HEK293 (cell line): ENCODE measurements at regions not wholly inside any gene's neighbourhood (a gene's known extent, or its start where the extent isn't known, plus 50 kb on each side); places are given as distances from the start of the nearest gene placed in this dataset.

ENCODE experiments used
- CTCF ChIA-PET: fragments of 350-600 bp; formaldehyde crosslinking; extraction: SDS; loops from one replicate; lab custom pipeline; 2021; ENCODE audit warnings: antibody characterized with exemption; lab: Yijun Ruan, JAX
- POLR2A ChIA-PET: fragments of 300-600 bp; formaldehyde crosslinking; extraction: SDS; loops from one replicate; lab custom pipeline; 2020; ENCODE audit warnings: antibody characterized with exemption, inconsistent platforms; lab: Yijun Ruan, JAX
- H3K27ac ChIP-seq: fragments of 200-500 bp; sonication (Bioruptor generic); 2 replicates; pipeline ENCODE4 v1.5.1; 2014; ENCODE audit warnings: low read depth, low read length, control low read depth, inconsistent platforms; ENCODE audit errors: extremely low read depth
- H3K36me3 ChIP-seq, 2 experiments: fragments of 200-500 bp in 1 of 2; sonication (Bioruptor generic) in 1 of 2; 1 replicate in 1 of 2; 2 replicates in 1 of 2; pipeline ENCODE4 v1.5.1; 2014 to 2017; ENCODE audit warnings: inconsistent platforms in 2 of 2, low read length in 2 of 2; ENCODE audit not compliant: control insufficient read depth in 2 of 2, insufficient read depth in 1 of 2
- H3K4me1 ChIP-seq: fragments of 200-500 bp; sonication (Bioruptor generic); 2 replicates; pipeline ENCODE4 v1.5.1; 2014; ENCODE audit warnings: mild to moderate bottlenecking, low read length, inconsistent platforms; ENCODE audit not compliant: control insufficient read depth, insufficient read depth
- H3K4me3 ChIP-seq: 2 replicates; pipeline ENCODE4 v1.5.1; 2011; ENCODE audit warnings: low read depth, mild to moderate bottlenecking, control low read depth, low read length, moderate library complexity
- H3K9me3 ChIP-seq: fragments of 200-500 bp; sonication (Bioruptor generic); 2 replicates; pipeline ENCODE4 v1.5.1; 2014; ENCODE audit warnings: low read depth, low read length, inconsistent platforms; ENCODE audit not compliant: control insufficient read depth, insufficient read depth
- EGR2 ChIP-seq: fragments of 450-650 bp; formaldehyde crosslinking; IDR thresholded peaks from 2 replicates; pipeline ENCODE4 v1.5.1; 2016; ENCODE audit warnings: low read depth, missing biosample characterization, missing genetic modification characterization
- GLIS2 ChIP-seq: fragments of 450-650 bp; formaldehyde crosslinking; IDR thresholded peaks from 2 replicates; pipeline ENCODE4 v1.5.1; 2016; ENCODE audit warnings: missing biosample characterization, missing genetic modification characterization
- HOXD13 ChIP-seq: sonication (generic); formaldehyde crosslinking; IDR thresholded peaks from 2 replicates; pipeline ENCODE4 v1.8.0; 2022; ENCODE audit warnings: missing genetic modification reagents, borderline replicate concordance
- SCRT1 ChIP-seq: fragments of 450-650 bp; formaldehyde crosslinking; IDR thresholded peaks from 2 replicates; pipeline ENCODE4 v1.5.1; 2016; ENCODE audit warnings: missing biosample characterization, missing genetic modification characterization, borderline replicate concordance
- YY2 ChIP-seq: fragments of 450-650 bp; formaldehyde crosslinking; IDR thresholded peaks from 2 replicates; pipeline ENCODE4 v1.5.1; 2016; ENCODE audit warnings: missing biosample characterization, missing genetic modification characterization
- ZFP69B ChIP-seq: fragments of 450-650 bp; formaldehyde crosslinking; IDR thresholded peaks from 2 replicates; pipeline ENCODE4 v1.5.1; 2016; ENCODE audit warnings: missing biosample characterization, missing genetic modification characterization
- ZNF140 ChIP-seq: fragments of 450-650 bp; formaldehyde crosslinking; IDR thresholded peaks from 2 replicates; pipeline ENCODE4 v1.5.1; 2016; ENCODE audit warnings: missing biosample characterization, missing genetic modification characterization
- ZNF155 ChIP-seq: fragments of 450-650 bp; formaldehyde crosslinking; IDR thresholded peaks from 2 replicates; pipeline ENCODE4 v1.5.1; 2016; ENCODE audit warnings: missing biosample characterization, missing genetic modification characterization
- ZNF157 ChIP-seq: fragments of 450-650 bp; formaldehyde crosslinking; IDR thresholded peaks from 2 replicates; pipeline ENCODE4 v1.5.1; 2016; ENCODE audit warnings: missing biosample characterization, missing genetic modification characterization
- ZNF2 ChIP-seq: fragments of 450-650 bp; formaldehyde crosslinking; IDR thresholded peaks from 2 replicates; pipeline ENCODE4 v1.5.1; 2016; ENCODE audit warnings: missing biosample characterization, missing genetic modification characterization
- ZNF214 ChIP-seq: fragments of 450-650 bp; formaldehyde crosslinking; IDR thresholded peaks from 2 replicates; pipeline ENCODE4 v1.5.1; 2017; ENCODE audit warnings: missing biosample characterization, mild to moderate bottlenecking, missing genetic modification characterization, borderline replicate concordance
- ZNF24 ChIP-seq: fragments of 450-650 bp; formaldehyde crosslinking; IDR thresholded peaks from 2 replicates; pipeline ENCODE4 v1.5.1; 2016; ENCODE audit warnings: missing biosample characterization, missing genetic modification characterization
- ZNF510 ChIP-seq: fragments of 450-650 bp; formaldehyde crosslinking; IDR thresholded peaks from 2 replicates; pipeline ENCODE4 v1.5.1; 2018; ENCODE audit warnings: mild to moderate bottlenecking, missing genetic modification characterization, missing biosample characterization; ENCODE audit not compliant: insufficient replicate concordance
- ZNF544 ChIP-seq: fragments of 450-650 bp; formaldehyde crosslinking; IDR thresholded peaks from 2 replicates; pipeline ENCODE4 v1.5.0; 2017; ENCODE audit warnings: missing biosample characterization, missing genetic modification characterization
- ZNF561 ChIP-seq: fragments of 450-650 bp; IDR thresholded peaks from 2 replicates; pipeline ENCODE4 v1.5.1; 2018; ENCODE audit warnings: missing biosample characterization, missing genetic modification characterization, borderline replicate concordance
- ZNF621 ChIP-seq: fragments of 450-650 bp; formaldehyde crosslinking; IDR thresholded peaks from 2 replicates; pipeline ENCODE4 v1.5.1; 2017; ENCODE audit warnings: missing biosample characterization, missing genetic modification characterization
- ZNF626 ChIP-seq: fragments of 450-650 bp; sonication (Bioruptor Pico); formaldehyde crosslinking; IDR thresholded peaks from 2 replicates; pipeline ENCODE4 v1.5.1; 2018; ENCODE audit warnings: missing biosample characterization, missing genetic modification characterization, inconsistent platforms
- ZNF707 ChIP-seq: fragments of 450-650 bp; formaldehyde crosslinking; IDR thresholded peaks from 2 replicates; pipeline ENCODE4 v1.5.1; 2016; ENCODE audit warnings: missing biosample characterization, missing genetic modification characterization
- ZNF785 ChIP-seq: fragments of 450-650 bp; formaldehyde crosslinking; IDR thresholded peaks from 2 replicates; pipeline ENCODE4 v1.5.1; 2016; ENCODE audit warnings: missing biosample characterization, missing genetic modification characterization
- ZSCAN23 ChIP-seq: fragments of 450-650 bp; formaldehyde crosslinking; IDR thresholded peaks from 2 replicates; pipeline ENCODE4 v1.5.1; 2016; ENCODE audit warnings: missing biosample characterization, missing genetic modification characterization
- TF ChIP-seq, protein P1 (sequence below): fragments of 450-650 bp; IDR thresholded peaks from 2 replicates; pipeline ENCODE4 v1.5.1; 2018; ENCODE audit warnings: missing biosample characterization, missing genetic modification characterization
- TF ChIP-seq, protein P2 (sequence below): fragments of 450-650 bp; formaldehyde crosslinking; conservative IDR thresholded peaks from 2 replicates; pipeline ENCODE4 v1.5.1; 2016; ENCODE audit warnings: low read depth, missing biosample characterization, missing genetic modification characterization
- TF ChIP-seq, protein P3 (sequence below): fragments of 450-650 bp; formaldehyde crosslinking; IDR thresholded peaks from 2 replicates; pipeline ENCODE4 v1.5.1; 2016; ENCODE audit warnings: missing biosample characterization, missing genetic modification characterization

DNA sequence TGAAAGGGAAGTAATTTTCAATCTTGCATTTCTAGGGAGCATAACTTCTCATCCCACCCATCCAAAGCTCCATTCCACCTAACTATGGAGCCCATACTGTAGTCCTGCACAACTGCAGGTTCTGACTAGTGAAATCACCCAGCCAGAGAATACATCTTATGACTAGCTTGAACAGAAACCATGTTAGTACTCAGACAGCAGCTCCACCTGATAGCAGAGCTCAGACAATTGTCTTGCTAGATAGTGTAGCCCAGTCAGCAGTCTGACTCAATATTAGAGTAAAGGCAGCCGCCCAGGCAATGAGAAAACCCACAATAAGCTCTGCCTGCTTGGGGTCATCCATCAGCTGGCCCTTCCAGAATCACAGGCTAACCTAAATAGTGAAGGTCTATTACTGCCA is 544.7 kb upstream of the GBE1 start (continued):
- TF ChIP-seq, protein P1, sequence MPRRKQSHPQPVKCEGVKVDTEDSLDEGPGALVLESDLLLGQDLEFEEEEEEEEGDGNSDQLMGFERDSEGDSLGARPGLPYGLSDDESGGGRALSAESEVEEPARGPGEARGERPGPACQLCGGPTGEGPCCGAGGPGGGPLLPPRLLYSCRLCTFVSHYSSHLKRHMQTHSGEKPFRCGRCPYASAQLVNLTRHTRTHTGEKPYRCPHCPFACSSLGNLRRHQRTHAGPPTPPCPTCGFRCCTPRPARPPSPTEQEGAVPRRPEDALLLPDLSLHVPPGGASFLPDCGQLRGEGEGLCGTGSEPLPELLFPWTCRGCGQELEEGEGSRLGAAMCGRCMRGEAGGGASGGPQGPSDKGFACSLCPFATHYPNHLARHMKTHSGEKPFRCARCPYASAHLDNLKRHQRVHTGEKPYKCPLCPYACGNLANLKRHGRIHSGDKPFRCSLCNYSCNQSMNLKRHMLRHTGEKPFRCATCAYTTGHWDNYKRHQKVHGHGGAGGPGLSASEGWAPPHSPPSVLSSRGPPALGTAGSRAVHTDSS (tag by site-specific recombination): no peak
- no peak for TF ChIP-seq ZNF2
- no peak for TF ChIP-seq ZNF510
- TF ChIP-seq ZNF785 (tag by site-specific recombination): no peak
- no peak for TF ChIP-seq HOXD13
- no peak for TF ChIP-seq EGR2 (tag by site-specific recombination)
- TF ChIP-seq ZNF544 (tag by site-specific recombination): no peak
- TF ChIP-seq, protein P2, sequence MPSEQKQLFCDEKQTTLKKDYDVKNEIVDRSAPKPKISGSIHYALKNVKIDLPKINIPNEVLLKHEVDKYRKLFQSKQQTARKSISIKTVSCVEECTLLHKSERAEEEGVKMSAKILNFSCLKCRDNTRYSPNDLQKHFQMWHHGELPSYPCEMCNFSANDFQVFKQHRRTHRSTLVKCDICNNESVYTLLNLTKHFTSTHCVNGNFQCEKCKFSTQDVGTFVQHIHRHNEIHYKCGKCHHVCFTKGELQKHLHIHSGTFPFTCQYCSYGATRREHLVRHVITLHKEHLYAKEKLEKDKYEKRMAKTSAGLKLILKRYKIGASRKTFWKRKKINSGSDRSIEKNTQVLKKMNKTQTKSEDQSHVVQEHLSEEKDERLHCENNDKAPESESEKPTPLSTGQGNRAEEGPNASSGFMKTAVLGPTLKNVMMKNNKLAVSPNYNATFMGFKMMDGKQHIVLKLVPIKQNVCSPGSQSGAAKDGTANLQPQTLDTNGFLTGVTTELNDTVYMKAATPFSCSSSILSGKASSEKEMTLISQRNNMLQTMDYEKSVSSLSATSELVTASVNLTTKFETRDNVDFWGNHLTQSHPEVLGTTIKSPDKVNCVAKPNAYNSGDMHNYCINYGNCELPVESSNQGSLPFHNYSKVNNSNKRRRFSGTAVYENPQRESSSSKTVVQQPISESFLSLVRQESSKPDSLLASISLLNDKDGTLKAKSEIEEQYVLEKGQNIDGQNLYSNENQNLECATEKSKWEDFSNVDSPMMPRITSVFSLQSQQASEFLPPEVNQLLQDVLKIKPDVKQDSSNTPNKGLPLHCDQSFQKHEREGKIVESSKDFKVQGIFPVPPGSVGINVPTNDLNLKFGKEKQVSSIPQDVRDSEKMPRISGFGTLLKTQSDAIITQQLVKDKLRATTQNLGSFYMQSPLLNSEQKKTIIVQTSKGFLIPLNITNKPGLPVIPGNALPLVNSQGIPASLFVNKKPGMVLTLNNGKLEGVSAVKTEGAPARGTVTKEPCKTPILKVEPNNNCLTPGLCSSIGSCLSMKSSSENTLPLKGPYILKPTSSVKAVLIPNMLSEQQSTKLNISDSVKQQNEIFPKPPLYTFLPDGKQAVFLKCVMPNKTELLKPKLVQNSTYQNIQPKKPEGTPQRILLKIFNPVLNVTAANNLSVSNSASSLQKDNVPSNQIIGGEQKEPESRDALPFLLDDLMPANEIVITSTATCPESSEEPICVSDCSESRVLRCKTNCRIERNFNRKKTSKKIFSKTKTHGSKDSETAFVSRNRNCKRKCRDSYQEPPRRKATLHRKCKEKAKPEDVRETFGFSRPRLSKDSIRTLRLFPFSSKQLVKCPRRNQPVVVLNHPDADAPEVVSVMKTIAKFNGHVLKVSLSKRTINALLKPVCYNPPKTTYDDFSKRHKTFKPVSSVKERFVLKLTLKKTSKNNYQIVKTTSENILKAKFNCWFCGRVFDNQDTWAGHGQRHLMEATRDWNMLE (tag by site-specific recombination): no peak
- no peak for TF ChIP-seq ZSCAN23 (tag by site-specific recombination)
- no peak for TF ChIP-seq ZNF626 (tag by site-specific recombination)
- TF ChIP-seq YY2 (tag by site-specific recombination): no peak
- no peak for TF ChIP-seq ZFP69B (tag by site-specific recombination)
- TF ChIP-seq, protein P3, sequence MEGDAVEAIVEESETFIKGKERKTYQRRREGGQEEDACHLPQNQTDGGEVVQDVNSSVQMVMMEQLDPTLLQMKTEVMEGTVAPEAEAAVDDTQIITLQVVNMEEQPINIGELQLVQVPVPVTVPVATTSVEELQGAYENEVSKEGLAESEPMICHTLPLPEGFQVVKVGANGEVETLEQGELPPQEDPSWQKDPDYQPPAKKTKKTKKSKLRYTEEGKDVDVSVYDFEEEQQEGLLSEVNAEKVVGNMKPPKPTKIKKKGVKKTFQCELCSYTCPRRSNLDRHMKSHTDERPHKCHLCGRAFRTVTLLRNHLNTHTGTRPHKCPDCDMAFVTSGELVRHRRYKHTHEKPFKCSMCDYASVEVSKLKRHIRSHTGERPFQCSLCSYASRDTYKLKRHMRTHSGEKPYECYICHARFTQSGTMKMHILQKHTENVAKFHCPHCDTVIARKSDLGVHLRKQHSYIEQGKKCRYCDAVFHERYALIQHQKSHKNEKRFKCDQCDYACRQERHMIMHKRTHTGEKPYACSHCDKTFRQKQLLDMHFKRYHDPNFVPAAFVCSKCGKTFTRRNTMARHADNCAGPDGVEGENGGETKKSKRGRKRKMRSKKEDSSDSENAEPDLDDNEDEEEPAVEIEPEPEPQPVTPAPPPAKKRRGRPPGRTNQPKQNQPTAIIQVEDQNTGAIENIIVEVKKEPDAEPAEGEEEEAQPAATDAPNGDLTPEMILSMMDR (tag by site-specific recombination): no peak
- no peak for TF ChIP-seq SCRT1 (tag by site-specific recombination)
- no peak for TF ChIP-seq ZNF621

DNA sequence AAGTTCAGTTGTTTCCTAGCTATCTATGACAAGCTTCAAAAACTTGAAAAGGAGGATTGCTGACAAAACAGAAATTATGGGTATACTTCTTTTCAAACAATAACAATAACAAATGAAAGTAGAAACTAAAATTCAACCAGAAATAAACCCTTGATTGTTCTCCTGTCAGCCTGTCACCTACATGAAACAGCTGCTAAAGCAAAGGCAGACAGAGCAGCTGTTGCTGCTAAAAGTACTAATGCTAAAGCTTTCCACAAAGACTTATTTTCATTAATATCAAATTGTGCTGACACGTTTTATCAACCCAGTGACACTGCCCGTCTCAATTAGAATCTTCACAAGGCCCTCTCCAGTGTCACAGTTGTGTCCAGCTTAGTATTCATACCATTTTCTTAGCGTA is 533.2 kb upstream of the GBE1 start:
- ChIA-PET CTCF (no interaction called here), POLR2A (no interaction called here)

More for the DNA sequence above, 533.2 kb upstream of the GBE1 start:
- H3K36me3 ChIP-seq: no peaks in the 10 kb centered on the region
- no peaks in the 10 kb centered on the region for H3K9me3 ChIP-seq
- H3K4me1 ChIP-seq: no peaks in the 10 kb centered on the region
- no peak for TF ChIP-seq ZNF561 (tag by site-specific recombination)
- no peak for TF ChIP-seq ZNF140 (tag by site-specific recombination)
- TF ChIP-seq ZNF214: no peak
- TF ChIP-seq ZNF24 (tag by site-specific recombination): no peak
- no peak for TF ChIP-seq ZNF157 (tag by site-specific recombination)
- no peak for TF ChIP-seq HOXD13
- no peak for TF ChIP-seq ZNF707 (tag by site-specific recombination)
- no peak for TF ChIP-seq GLIS2
- TF ChIP-seq SCRT1 (tag by site-specific recombination): no peak
- TF ChIP-seq ZNF155 (tag by site-specific recombination): no peak
- no peak overlapping the region for H3K4me3 ChIP-seq
- no peak overlapping the region for H3K27ac ChIP-seq
